GM12874 (cell line): ENCODE measurements at regions not wholly inside any gene's neighbourhood (a gene's known extent, or its start where the extent isn't known, plus 50 kb on each side); places are given as distances from the start of the nearest gene placed in this dataset.

Source experiments
- CTCF ChIP-seq: IDR thresholded peaks from 2 replicates; pipeline ENCODE4 v1.5.1; 2011; ENCODE audit warnings: low read depth, mild to moderate bottlenecking, control low read depth, low read length, moderate library complexity; ENCODE audit not compliant: insufficient read depth

- TF ChIP-seq CTCF: no peak
Measured at GRCh38 chr1:59020151-59020997, 236.5 kb upstream of the JUN start.

- no peak for TF ChIP-seq CTCF
Measured at GRCh38 chr1:59022199-59022598, 238.4 kb upstream of the JUN start.

GRCh38 chr1:59022799-59023198 is 239.0 kb upstream of the JUN start:
- no peak for TF ChIP-seq CTCF

GRCh38 chr1:59025201-59025600 is 241.4 kb upstream of the JUN start:
- no peak for TF ChIP-seq CTCF

- TF ChIP-seq CTCF: no peak
Measured at GRCh38 chr1:59025898-59026426, 242.1 kb upstream of the JUN start.

GRCh38 chr1:59026472-59026948 is 242.7 kb upstream of the JUN start:
- TF ChIP-seq CTCF: no peak

- TF ChIP-seq CTCF: no peak
Measured at GRCh38 chr1:59027177-59027576, 243.3 kb upstream of the JUN start.
